Common myeloid progenitor, CD34-positive (primary cell): ENCODE measurements at regions not wholly inside any gene's neighbourhood (a gene's known extent, or its start where the extent isn't known, plus 50 kb on each side); places are given as distances from the start of the nearest gene placed in this dataset.

Experiments
- CTCF ChIA-PET: fragments of 350-600 bp; sonication (Branson Sonifier 250); formaldehyde crosslinking; loops from one replicate; lab custom pipeline; 2021; ENCODE audit warnings: antibody characterized with exemption; lab: Charles Lee
- POLR2A ChIA-PET: fragments of 350-600 bp; sonication (Branson Sonifier 250); formaldehyde crosslinking; loops from one replicate; lab custom pipeline; 2021; ENCODE audit warnings: antibody characterized with exemption; lab: Charles Lee
- DNase-seq, 3 donors: peaks; one replicate each; pipeline versions ENCODE4 v3.0.0 to v3.0.0-alpha.2; 2013
- H3K27ac ChIP-seq, 2 experiments: 1 replicate in 1 of 2; 2 replicates in 1 of 2; pipeline ENCODE4 v1.7.0; 2013; ENCODE audit warnings: inconsistent platforms in 2 of 2, low read length in 2 of 2, mild to moderate bottlenecking in 2 of 2, low read depth in 1 of 2, moderate library complexity in 1 of 2; ENCODE audit not compliant: severe bottlenecking in 2 of 2, insufficient read depth in 1 of 2, poor library complexity in 1 of 2
- H3K27me3 ChIP-seq, 5 experiments: replicated peaks in 2 of 5; 1 replicate in 3 of 5; 2 replicates in 2 of 5; pipeline versions ENCODE4 v1.6.1 to v1.7.0; 2013; ENCODE audit warnings: low read length in 4 of 5, mild to moderate bottlenecking in 2 of 5, moderate library complexity in 2 of 5, inconsistent platforms in 1 of 5; ENCODE audit not compliant: insufficient read depth in 5 of 5, control insufficient read depth in 4 of 5
- H3K36me3 ChIP-seq, 4 experiments: 1 replicate in 2 of 4; 2 replicates in 2 of 4; pipeline versions ENCODE4 v1.6.1 to v1.7.0; 2013; ENCODE audit warnings: low read length in 3 of 4, control low read depth in 1 of 4, mild to moderate bottlenecking in 1 of 4; ENCODE audit not compliant: control insufficient read depth in 4 of 4, insufficient read depth in 4 of 4
- H3K4me1 ChIP-seq, 4 experiments: 1 replicate in 3 of 4; 2 replicates in 1 of 4; pipeline versions ENCODE4 v1.6.1 to v1.7.1; 2013; ENCODE audit warnings: low read length in 3 of 4, mild to moderate bottlenecking in 3 of 4, control low read depth in 1 of 4, inconsistent platforms in 1 of 4, moderate library complexity in 1 of 4; ENCODE audit not compliant: control insufficient read depth in 4 of 4, insufficient read depth in 4 of 4; ENCODE audit errors: control extremely low read depth in 1 of 4
- H3K4me3 ChIP-seq, 7 experiments: 1 replicate in 4 of 7; 2 replicates in 3 of 7; pipeline versions ENCODE4 v1.5.1 to v1.7.0; 2013; ENCODE audit warnings: mild to moderate bottlenecking in 7 of 7, low read length in 6 of 7, moderate library complexity in 6 of 7, inconsistent platforms in 2 of 7, low read depth in 2 of 7, control low read depth in 1 of 7; ENCODE audit not compliant: insufficient read depth in 4 of 7, control insufficient read depth in 1 of 7; ENCODE audit errors: extremely low read depth in 1 of 7
- H3K9me3 ChIP-seq, 5 experiments: 1 replicate in 4 of 5; 2 replicates in 1 of 5; pipeline versions ENCODE4 v1.6.1 to v1.7.1; 2013; ENCODE audit warnings: low read length in 4 of 5, mild to moderate bottlenecking in 2 of 5, inconsistent platforms in 1 of 5, low read depth in 1 of 5, moderate library complexity in 1 of 5; ENCODE audit not compliant: control insufficient read depth in 4 of 5, insufficient read depth in 2 of 5; ENCODE audit errors: control extremely low read depth in 1 of 5
- WGBS: methylation state at CpG from one replicate; pipeline ENCODE4 v1.1.5; 2013; ENCODE audit not compliant: insufficient coverage; 5-methylcytosine and 5-hydroxymethylcytosine counted together

DNA sequence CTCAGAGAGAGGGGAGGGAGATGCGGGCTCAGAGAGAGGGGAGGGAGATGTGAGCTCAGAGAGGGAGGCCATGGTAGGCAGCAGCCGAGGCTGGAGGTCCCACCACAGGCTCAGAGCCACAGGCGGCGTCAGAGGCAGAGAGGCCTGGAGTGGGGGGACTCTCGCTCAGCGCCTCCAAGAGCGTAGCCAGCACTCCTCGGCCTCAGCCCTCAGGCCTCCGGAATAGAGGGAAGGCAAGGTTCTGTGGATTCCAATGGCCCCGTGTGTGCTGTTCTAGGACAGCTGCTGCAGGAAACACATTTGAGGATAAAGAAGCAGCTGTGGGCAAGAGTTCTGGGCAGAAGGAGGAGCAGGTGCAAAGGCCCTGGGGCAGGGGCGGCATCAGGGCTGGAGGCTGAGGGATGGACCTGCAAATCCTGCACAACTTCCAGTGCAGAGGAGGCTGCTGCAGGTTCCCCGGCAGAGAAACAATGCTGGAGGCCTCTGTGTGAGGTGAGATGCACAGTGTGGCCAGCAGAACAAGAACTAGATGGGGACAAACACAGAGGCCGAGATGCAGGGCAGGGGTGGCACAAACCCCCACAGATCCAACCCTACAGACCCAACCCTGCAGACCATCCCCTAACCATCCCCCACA is 59.1 kb upstream of the GALNT9 start:
- 93% methylated on average over 5 of the region's 13 CpGs for WGBS
- no peak overlapping the region for H3K27ac ChIP-seq
- H3K9me3 ChIP-seq: no peaks in the 10 kb centered on the region
- peaks cover 0 to 2% (median 0%) of the 10 kb centered on the region in 4 experiments for H3K4me1 ChIP-seq
- H3K36me3 ChIP-seq: no peaks in the 10 kb centered on the region
- DNase-seq: no peak
- H3K4me3 ChIP-seq: no peak overlapping the region
- ChIA-PET POLR2A (no interaction called here), CTCF (no interaction called here)
- H3K27me3 ChIP-seq: peaks cover 5 to 70% (median 17%) of the 10 kb centered on the region in 5 experiments

DNA sequence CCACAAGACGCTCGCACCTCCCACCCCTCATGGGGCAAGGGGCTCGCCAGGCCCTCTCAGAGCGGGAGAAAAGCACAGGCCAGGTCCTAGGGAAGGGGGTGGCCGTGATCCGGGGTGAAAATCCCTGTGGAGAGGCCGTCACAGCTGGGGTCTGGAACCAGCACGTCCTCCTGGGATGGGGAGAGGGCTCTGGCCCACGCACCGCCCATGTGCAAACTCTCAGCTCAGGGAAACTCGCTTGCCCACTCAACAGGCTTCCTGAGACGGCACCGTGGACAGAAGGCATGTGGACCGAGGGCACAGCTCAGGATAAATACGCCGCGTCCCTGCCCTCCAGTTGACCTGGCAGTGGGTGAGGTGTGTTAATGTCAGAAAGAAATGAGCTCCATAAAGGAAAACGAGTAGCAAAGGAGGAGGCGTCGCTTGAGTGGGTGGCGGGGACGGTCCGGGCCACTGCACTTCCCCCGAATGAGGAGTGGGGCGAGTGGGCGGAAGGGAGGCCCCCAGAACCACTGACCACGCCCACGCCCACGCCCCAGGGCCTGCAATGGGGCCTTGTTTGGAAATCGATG is 57.6 kb upstream of the GALNT9 start:
- peaks cover 5 to 68% (median 19%) of the 10 kb centered on the region in 5 experiments for H3K27me3 ChIP-seq

DNA sequence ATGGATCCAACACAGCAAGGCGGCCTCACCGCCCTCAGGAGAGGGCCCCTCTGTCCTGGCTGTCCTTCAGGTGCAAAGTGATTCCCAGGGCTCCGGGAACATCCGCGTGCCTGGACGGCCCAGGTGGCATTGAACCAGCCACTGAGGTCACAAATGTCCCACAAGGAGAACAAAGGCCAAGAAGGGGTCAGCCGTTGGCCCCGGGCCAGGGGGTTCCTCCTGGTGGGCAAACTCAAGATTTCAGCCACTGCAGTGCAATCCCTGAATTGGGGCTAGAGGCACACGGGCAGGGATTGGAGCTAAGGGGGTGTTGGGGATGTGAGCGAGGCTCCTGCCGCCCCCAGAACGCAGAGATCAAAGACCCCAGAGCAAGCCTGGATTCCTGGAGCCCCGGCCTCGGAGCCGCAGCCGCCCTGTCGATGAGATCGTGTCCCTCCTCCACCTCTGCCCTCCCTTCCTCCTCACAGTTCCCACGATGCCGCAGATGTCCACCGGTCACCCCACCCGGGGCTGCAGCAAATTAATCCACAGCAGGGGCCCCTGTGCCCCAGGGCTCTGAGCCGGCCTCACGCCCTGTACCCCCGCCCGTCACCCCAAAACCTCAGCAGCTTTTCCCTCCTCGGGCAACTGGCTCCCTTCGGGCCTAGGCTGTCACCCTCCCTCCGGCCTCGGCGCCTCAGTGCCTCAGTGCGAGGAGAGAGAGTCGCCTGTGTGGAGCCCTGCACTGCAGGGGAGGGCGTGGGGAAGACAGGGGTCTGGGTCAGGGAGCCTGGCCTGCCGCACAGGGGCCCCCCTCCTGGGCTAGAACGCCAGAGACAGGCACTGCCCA is 56.7 kb upstream of the GALNT9 start:
- Histone ChIP-seq H3K27ac (no peak overlapping the region), H3K9me3 (no peaks in the 10 kb centered on the region), H3K4me1 (no peaks in the 10 kb centered on the region), H3K36me3 (no peaks in the 10 kb centered on the region), H3K4me3 (no peak overlapping the region), H3K27me3 (peaks cover 6 to 75% (median 19%) of the 10 kb centered on the region in 5 experiments)
- DNase-seq: no peak
- CTCF ChIA-PET: no interaction called here
- POLR2A ChIA-PET: no interaction called here
- WGBS: 74% methylated on average over 30 of the region's 36 CpGs

More for the DNA sequence above, 57.6 kb upstream of the GALNT9 start:
- H3K27ac ChIP-seq: no peak overlapping the region
- no peak for DNase-seq
- no peak overlapping the region for H3K4me3 ChIP-seq
- ChIA-PET CTCF (no interaction called here), POLR2A (no interaction called here)
- no peaks in the 10 kb centered on the region for H3K9me3 ChIP-seq
- WGBS: 75% methylated on average over 22 of the region's 30 CpGs
- no peaks in the 10 kb centered on the region for H3K36me3 ChIP-seq
- H3K4me1 ChIP-seq: no peaks in the 10 kb centered on the region

DNA sequence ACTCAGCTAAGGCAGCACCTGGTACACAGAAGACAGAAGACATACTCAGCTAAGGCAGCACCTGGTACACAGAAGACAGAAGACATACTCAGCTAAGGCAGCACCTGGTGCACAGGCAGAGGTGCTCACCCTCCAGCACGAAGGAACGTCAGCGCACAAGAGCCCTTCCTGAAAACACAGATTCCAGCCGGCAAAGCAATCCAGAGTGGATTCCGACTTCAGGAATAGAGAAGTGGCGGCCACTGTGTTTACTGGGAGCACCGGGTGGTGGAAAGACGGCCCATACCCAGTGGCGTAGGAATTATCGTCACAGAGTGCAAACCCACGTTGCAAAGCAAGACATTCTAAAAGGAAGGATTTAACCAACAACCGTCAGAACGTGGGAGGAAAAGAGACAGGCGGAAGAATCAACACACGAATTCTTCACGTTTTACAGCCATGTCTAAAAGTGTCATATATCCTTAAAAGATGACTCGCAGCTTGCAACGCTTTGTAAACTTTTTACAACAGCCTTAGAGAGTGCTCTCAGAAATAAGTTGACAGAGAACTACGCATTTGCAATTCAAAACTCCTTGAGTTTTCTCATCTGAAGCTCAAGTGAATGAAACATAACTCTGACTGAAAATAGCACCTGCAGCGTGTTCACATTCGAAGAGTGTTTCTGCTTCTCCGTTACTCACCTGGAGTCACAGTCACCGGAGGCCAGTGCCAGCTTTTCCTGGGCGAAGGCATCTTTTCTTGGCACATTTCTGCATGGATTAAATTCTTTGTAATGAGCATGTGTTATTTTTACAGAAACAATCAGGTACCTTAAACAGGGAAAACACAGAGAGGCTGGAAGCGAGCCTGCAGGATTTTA is 55.8 kb upstream of the GALNT9 start:
- WGBS: 67% methylated on average over 24 of the region's 25 CpGs
- Histone ChIP-seq H3K27me3 (peaks cover 8 to 75% (median 22%) of the 10 kb centered on the region in 5 experiments), H3K4me3 (no peak overlapping the region), H3K36me3 (no peaks in the 10 kb centered on the region), H3K27ac (no peak overlapping the region), H3K4me1 (no peaks in the 10 kb centered on the region), H3K9me3 (no peaks in the 10 kb centered on the region)
- CTCF ChIA-PET: no interaction called here
- POLR2A ChIA-PET: no interaction called here
- DNase-seq: no peak

DNA sequence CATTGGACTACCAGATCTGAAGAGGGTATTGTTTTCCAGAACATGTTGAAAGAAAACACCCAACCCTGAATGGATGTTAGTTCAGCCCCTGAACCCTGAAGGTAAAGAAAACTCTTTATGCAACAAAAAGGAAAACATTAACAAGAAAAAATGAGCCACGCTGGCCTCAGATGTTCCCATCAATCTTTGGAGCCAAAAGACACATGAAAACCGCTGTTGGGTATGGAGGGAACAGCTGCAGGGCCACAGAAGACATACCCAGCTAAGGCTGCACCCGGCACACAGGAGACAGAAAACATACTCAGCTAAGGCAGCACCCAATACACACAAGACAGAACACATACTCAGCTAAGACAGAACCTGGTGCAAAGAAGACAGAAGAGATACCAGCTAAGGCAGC is 51.3 kb upstream of the GALNT9 start:
- 80% methylated on average over 2 of the region's 3 CpGs for whole genome bisulfite sequencing
- H3K27me3 ChIP-seq: peaks cover 8 to 68% (median 16%) of the 10 kb centered on the region in 5 experiments
- ChIA-PET CTCF (interaction anchor here (0.6 to 1.1 kb wide), 2 partner anchors 10 to 17 kb away, joined by 3 read pairs; no protein-coding TSS in a partner anchor), POLR2A (no interaction called here)
- no peaks in the 10 kb centered on the region for H3K36me3 ChIP-seq
- no peak overlapping the region for H3K4me3 ChIP-seq
- H3K9me3 ChIP-seq: no peaks in the 10 kb centered on the region
- H3K27ac ChIP-seq: no peak overlapping the region
- DNase-seq: no peak
- H3K4me1 ChIP-seq: no peaks in the 10 kb centered on the region

DNA sequence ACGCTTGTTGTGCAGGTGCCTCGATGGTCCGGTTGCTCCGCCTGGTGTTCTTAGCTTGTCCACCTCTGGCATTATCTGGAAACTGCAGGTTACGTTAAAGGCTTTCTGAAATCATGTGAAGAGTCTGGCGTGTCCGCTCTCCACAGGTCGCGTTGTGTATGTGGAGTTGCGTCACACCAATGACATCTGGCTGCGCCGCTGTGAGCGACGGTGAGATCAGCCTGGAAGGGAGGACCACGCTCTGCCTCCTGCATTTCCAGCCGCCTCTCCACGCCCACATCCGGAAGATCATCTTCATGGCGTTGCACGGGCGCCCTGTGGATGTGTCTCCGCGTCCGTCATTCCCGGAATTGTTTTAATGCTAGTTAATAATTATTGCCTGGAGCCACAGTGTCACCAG is 50.6 kb upstream of the GALNT9 start:
- DNase-seq: no peak
- Histone ChIP-seq H3K36me3 (no peaks in the 10 kb centered on the region), H3K4me3 (no peak overlapping the region), H3K9me3 (no peaks in the 10 kb centered on the region), H3K4me1 (no peaks in the 10 kb centered on the region), H3K27me3 (peaks cover 7 to 68% (median 19%) of the 10 kb centered on the region in 5 experiments), H3K27ac (no peak overlapping the region)
- ChIA-PET CTCF (no interaction called here), POLR2A (interaction anchor here (0.7 kb wide), 1 partner anchor 81 kb away, joined by 8 read pairs; no protein-coding TSS in a partner anchor)
- WGBS: 90% methylated on average over 21 of the region's 25 CpGs
